ENCODE measurements at regions not wholly inside any gene's neighbourhood (a gene's known extent, or its start where the extent isn't known, plus 50 kb on each side); places are given as distances from the start of the nearest gene placed in this dataset.

DNA sequence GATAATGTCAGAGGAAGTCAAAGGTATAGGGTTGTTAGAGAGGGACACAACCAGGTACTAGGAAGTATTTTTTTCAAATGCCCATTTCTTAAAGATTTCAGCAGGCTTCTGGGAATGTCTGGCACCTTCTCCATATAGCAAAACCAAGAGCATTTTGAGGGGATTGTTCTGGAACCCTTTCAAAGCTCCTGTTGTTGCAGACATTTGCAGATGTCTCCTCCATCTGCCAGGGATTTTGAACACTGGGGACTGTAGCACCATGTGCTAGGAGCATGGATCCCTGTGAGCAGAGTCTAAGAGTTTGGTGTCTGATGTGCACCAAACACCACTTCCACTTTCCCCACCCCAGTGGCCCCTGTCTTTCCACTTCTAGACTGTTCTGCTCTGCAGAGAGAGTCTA, 206.0 kb upstream of the KBTBD8 start:
- TF ChIP-seq MAX (IDR thresholded peaks at IDR 0.05) (no peak), CTCF (IDR thresholded peaks at IDR 0.05; ENCODE audit: low read depth, low read length, missing input control) (no peak), SP1 (IDR thresholded peaks at IDR 0.05) (no peak)

All from liver (tissue), 3 donors.